Endodermal cell (in vitro differentiated cells): ENCODE measurements at regions not wholly inside any gene's neighbourhood (a gene's known extent, or its start where the extent isn't known, plus 50 kb on each side); places are given as distances from the start of the nearest gene placed in this dataset.

ENCODE experiments used
- DNase-seq: peaks from one replicate; pipeline ENCODE4 v3.0.0-alpha.2; 2017
- H3K27ac ChIP-seq: 2 replicates; pipeline ENCODE4 v1.5.1; 2013; ENCODE audit warnings: mild to moderate bottlenecking, low read depth, low read length, moderate library complexity
- H3K27me3 ChIP-seq: 2 replicates; pipeline ENCODE4 v1.6.1; 2013; ENCODE audit warnings: mild to moderate bottlenecking, low read length, moderate library complexity; ENCODE audit not compliant: insufficient read depth, control insufficient read depth, poor library complexity, severe bottlenecking
- H3K36me3 ChIP-seq: 2 replicates; pipeline ENCODE4 v1.7.0; 2013; ENCODE audit warnings: mild to moderate bottlenecking, low read length, moderate library complexity; ENCODE audit not compliant: control insufficient read depth, insufficient read depth
- H3K4me1 ChIP-seq: one replicate; pipeline ENCODE4 v1.7.0; 2013; ENCODE audit warnings: low read length; ENCODE audit not compliant: control insufficient read depth, insufficient read depth
- H3K4me3 ChIP-seq: 2 replicates; pipeline ENCODE4 v1.5.1; 2013; ENCODE audit warnings: mild to moderate bottlenecking, low read length, moderate library complexity
- H3K9ac ChIP-seq: 2 replicates; pipeline ENCODE4 v1.6.1; 2013; ENCODE audit warnings: mild to moderate bottlenecking, low read length, moderate library complexity; ENCODE audit not compliant: poor library complexity, severe bottlenecking; ENCODE audit errors: extremely low read depth
- H3K9me3 ChIP-seq: 2 replicates; pipeline ENCODE4 v1.6.1; 2013; ENCODE audit warnings: mild to moderate bottlenecking, low read length, moderate library complexity; ENCODE audit not compliant: control insufficient read depth
- H3K27ac Mint-ChIP-seq: 2 replicates; pipeline ENCODE4 v1.8.0; 2020; ENCODE audit warnings: mixed read lengths
- H3K27me3 Mint-ChIP-seq: 2 replicates; pipeline ENCODE4 v1.8.0; 2021; ENCODE audit warnings: mild to moderate bottlenecking, mixed read lengths; ENCODE audit not compliant: insufficient read depth
- H3K36me3 Mint-ChIP-seq: 2 replicates; pipeline ENCODE4 v1.8.0; 2020; ENCODE audit warnings: low read depth, mixed read lengths
- H3K4me1 Mint-ChIP-seq: 2 replicates; pipeline ENCODE4 v1.8.0; 2020; ENCODE audit warnings: mixed read lengths
- H3K4me3 Mint-ChIP-seq: 2 replicates; pipeline ENCODE4 v1.8.0; 2020; ENCODE audit warnings: mild to moderate bottlenecking, moderate library complexity, mixed read lengths
- H3K9me3 Mint-ChIP-seq: 2 replicates; pipeline ENCODE4 v1.8.0; 2020; ENCODE audit warnings: mild to moderate bottlenecking, mixed read lengths
- WGBS, 2 experiments: methylation state at CpG; one replicate each; pipeline versions ENCODE4 v1.1.5 to v1.1.7; 2013; ENCODE audit warnings: missing lambda C conversion rate in 2 of 2, mixed read lengths in 1 of 2; ENCODE audit not compliant: insufficient coverage in 1 of 2, insufficient read length in 1 of 2; 5-methylcytosine and 5-hydroxymethylcytosine counted together
- TF ChIP-seq, protein P1 (sequence below): fragments of 200-600 bp; sonication (generic); conservative IDR thresholded peaks from 2 replicates; pipeline ENCODE4 v1.5.0; 2021; ENCODE audit warnings: antibody characterized with exemption, mild to moderate bottlenecking

DNA sequence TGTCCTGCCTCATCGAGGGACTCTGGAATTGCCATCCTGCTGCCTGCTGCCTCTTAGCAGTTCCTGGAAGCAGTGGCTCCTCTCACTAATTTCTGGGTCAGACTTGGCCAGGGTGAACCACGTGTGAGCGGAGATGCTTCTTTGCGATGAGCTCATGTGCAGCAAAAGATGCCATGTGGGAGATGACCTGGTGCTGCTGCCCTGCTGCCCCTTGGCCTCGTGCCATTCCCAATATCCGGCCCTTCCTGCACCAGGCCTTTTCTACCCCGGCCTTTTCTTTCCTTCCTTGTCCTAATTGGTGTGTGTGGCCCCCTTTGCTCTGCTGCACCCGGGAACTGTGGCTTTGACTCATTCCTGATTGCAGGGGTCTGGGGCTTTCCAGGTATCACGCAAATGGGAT lies 296.9 kb upstream of the HS6ST1 start:
- H3K9ac ChIP-seq, result no peak overlapping the region
- Mint-ChIP-seq H3K36me3 (no peaks in the 10 kb centered on the region), H3K27ac (no peak overlapping the region), H3K4me1 (no peaks in the 10 kb centered on the region), H3K4me3 (no peak overlapping the region), H3K9me3 (peaks cover 4% of the 10 kb centered on the region), H3K27me3 (no peaks in the 10 kb centered on the region)
- H3K4me3 ChIP-seq, result no peak overlapping the region
- H3K27me3 ChIP-seq, result no peaks in the 10 kb centered on the region
- H3K4me1 ChIP-seq, result no peaks in the 10 kb centered on the region
- no peaks in the 10 kb centered on the region for H3K36me3 ChIP-seq
- WGBS, 2 experiments, result 93% methylated on average over 7 to 9 of the region's 9 CpGs
- TF ChIP-seq, protein P1, sequence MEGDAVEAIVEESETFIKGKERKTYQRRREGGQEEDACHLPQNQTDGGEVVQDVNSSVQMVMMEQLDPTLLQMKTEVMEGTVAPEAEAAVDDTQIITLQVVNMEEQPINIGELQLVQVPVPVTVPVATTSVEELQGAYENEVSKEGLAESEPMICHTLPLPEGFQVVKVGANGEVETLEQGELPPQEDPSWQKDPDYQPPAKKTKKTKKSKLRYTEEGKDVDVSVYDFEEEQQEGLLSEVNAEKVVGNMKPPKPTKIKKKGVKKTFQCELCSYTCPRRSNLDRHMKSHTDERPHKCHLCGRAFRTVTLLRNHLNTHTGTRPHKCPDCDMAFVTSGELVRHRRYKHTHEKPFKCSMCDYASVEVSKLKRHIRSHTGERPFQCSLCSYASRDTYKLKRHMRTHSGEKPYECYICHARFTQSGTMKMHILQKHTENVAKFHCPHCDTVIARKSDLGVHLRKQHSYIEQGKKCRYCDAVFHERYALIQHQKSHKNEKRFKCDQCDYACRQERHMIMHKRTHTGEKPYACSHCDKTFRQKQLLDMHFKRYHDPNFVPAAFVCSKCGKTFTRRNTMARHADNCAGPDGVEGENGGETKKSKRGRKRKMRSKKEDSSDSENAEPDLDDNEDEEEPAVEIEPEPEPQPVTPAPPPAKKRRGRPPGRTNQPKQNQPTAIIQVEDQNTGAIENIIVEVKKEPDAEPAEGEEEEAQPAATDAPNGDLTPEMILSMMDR, result no peak
- no peak for DNase-seq
- H3K27ac ChIP-seq, result no peak overlapping the region
- no peaks in the 10 kb centered on the region for H3K9me3 ChIP-seq

- no peaks in the 10 kb centered on the region for H3K27me3 Mint-ChIP-seq
- no peaks in the 10 kb centered on the region for H3K9me3 ChIP-seq
- H3K4me1 ChIP-seq, result no peaks in the 10 kb centered on the region
- H3K9me3 Mint-ChIP-seq, result peaks cover 4% of the 10 kb centered on the region
- H3K27ac ChIP-seq, result no peak overlapping the region
- H3K36me3 Mint-ChIP-seq, result no peaks in the 10 kb centered on the region
- no peaks in the 10 kb centered on the region for H3K36me3 ChIP-seq
- TF ChIP-seq, protein P1, result no peak
- H3K4me3 Mint-ChIP-seq, result no peak overlapping the region
- H3K9ac ChIP-seq, result no peak overlapping the region
- WGBS, 2 experiments, result 78 to 94% methylated on average over 3 to 6 of the region's 6 CpGs
- no peak overlapping the region for H3K4me3 ChIP-seq
- no peak overlapping the region for H3K27ac Mint-ChIP-seq
- no peaks in the 10 kb centered on the region for H3K27me3 ChIP-seq
- no peak for DNase-seq
- no peaks in the 10 kb centered on the region for H3K4me1 Mint-ChIP-seq
Observed at GRCh38 chr2:128617029-128617590, 298.4 kb upstream of the HS6ST1 start.

GRCh38 chr2:128617661-128618060 lies 299.0 kb upstream of the HS6ST1 start:
- Mint-ChIP-seq H3K36me3 (no peaks in the 10 kb centered on the region), H3K27ac (no peak overlapping the region), H3K9me3 (peaks cover 4% of the 10 kb centered on the region), H3K27me3 (no peaks in the 10 kb centered on the region), H3K4me3 (no peak overlapping the region), H3K4me1 (no peaks in the 10 kb centered on the region)
- H3K9ac ChIP-seq, result no peak overlapping the region
- TF ChIP-seq, protein P1, result no peak
- WGBS, 2 experiments, result 88 to 91% methylated on average over 6 of the region's 6 CpGs
- no peaks in the 10 kb centered on the region for H3K27me3 ChIP-seq
- H3K4me1 ChIP-seq, result no peaks in the 10 kb centered on the region
- no peak overlapping the region for H3K27ac ChIP-seq
- DNase-seq, result no peak
- H3K36me3 ChIP-seq, result no peaks in the 10 kb centered on the region
- no peaks in the 10 kb centered on the region for H3K9me3 ChIP-seq
- no peak overlapping the region for H3K4me3 ChIP-seq
